Transverse colon (tissue), 4 donors: ENCODE measurements at regions not wholly inside any gene's neighbourhood (a gene's known extent, or its start where the extent isn't known, plus 50 kb on each side); places are given as distances from the start of the nearest gene placed in this dataset.
A peak's percentile ranks its signal among the peaks of the same experiment; 100 is the strongest.
"Not testable (repeated sequence)": the region's sequence is repeated elsewhere in the genome, so short reads cannot be mapped to it uniquely, and the experiment has no call there.

ENCODE experiments used
- DNase-seq: peaks from one replicate; pipeline ENCODE4 v3.0.0-alpha.2; 2019
- H3K27ac ChIP-seq, 4 donors: fragments of 200-600 bp; sonication (generic); 2 replicates each; pipeline ENCODE4 v1.5.1; 2016 to 2018; ENCODE audit warnings: inconsistent platforms in 4 of 4
- H3K27me3 ChIP-seq: fragments of 200-600 bp; sonication (generic); 2 replicates; pipeline ENCODE4 v1.5.1; 2017; ENCODE audit warnings: inconsistent platforms
- H3K36me3 ChIP-seq, 4 donors: fragments of 200-600 bp; sonication (generic); 2 replicates each; pipeline ENCODE4 v1.5.1; 2017 to 2019; ENCODE audit warnings: inconsistent platforms in 4 of 4
- H3K4me1 ChIP-seq, 4 donors: fragments of 200-600 bp; sonication (generic); 2 replicates each; pipeline ENCODE4 v1.5.1; 2017 to 2020; ENCODE audit warnings: inconsistent platforms in 4 of 4
- H3K4me3 ChIP-seq, 4 donors: fragments of 200-600 bp; sonication (generic); 1 replicate in 1 of 4; 2 replicates in 3 of 4; pipeline versions ENCODE4 v1.5.1 to v1.6.1; 2017 to 2019; ENCODE audit warnings: inconsistent platforms in 4 of 4
- H3K9me3 ChIP-seq, 2 donors: fragments of 200-600 bp; sonication (generic); 2 replicates each; pipeline ENCODE4 v1.5.1; 2017 to 2019; ENCODE audit warnings: inconsistent platforms in 2 of 2
- CTCF ChIP-seq, 5 experiments: fragments of 200-600 bp in 3 of 5; fragments of 450-650 bp in 2 of 5; sonication (generic) in 3 of 5; IDR thresholded peaks; 1 replicate in 2 of 5; 2 replicates in 3 of 5; pipeline ENCODE4 v1.5.1; 2016 to 2017; ENCODE audit warnings: antibody characterized with exemption in 5 of 5, inconsistent platforms in 3 of 5, mild to moderate bottlenecking in 2 of 5, moderate library complexity in 1 of 5
- EP300 ChIP-seq: sonication (generic); formaldehyde crosslinking; IDR thresholded peaks from one replicate; pipeline ENCODE4 v1.6.1; 2017; ENCODE audit warnings: antibody characterized with exemption, low read depth
- POLR2A ChIP-seq: fragments of 450-650 bp; IDR thresholded peaks from one replicate; pipeline ENCODE4 v1.6.1; 2016; ENCODE audit warnings: antibody characterized with exemption, mild to moderate bottlenecking, moderate library complexity
- POLR2AphosphoS5 ChIP-seq, 3 donors: sonication (generic); formaldehyde crosslinking; IDR thresholded peaks; one replicate each; pipeline ENCODE4 v1.6.1; 2016; ENCODE audit warnings: antibody characterized with exemption in 3 of 3
- WGBS, 2 donors: methylation state at CpG; one replicate each; pipeline ENCODE4 v1.1.5; 2018; ENCODE audit warnings: low coverage in 1 of 2; 5-methylcytosine and 5-hydroxymethylcytosine counted together
- in situ Hi-C, 4 donors: fragments of 200-750 bp; cut with MboI; loops; one replicate each; pipeline versions ENCODE4 v1.15.0 to v1.15.1; 2017; ENCODE audit warnings: low sequenced_read_pairs in 3 of 4, low pct_ligation_motif_present in 1 of 4, low pct_unique_long_range_greater_than_20kb in 1 of 4
- intact Hi-C: fragments of 100-400 bp; cut with DNase I; formaldehyde crosslinking; loops from one replicate; pipeline ENCODE4 v1.15.1; 2023; ENCODE audit warnings: low total_unique reads

GRCh38 chr9:97773091-97773490 is 76.0 kb upstream of the XPA start:
- peaks cover 0 to 21% (median 10%) of the 10 kb centered on the region in 4 donors for H3K4me1 ChIP-seq
- H3K36me3 ChIP-seq = no peaks in the 10 kb centered on the region
- H3K27ac ChIP-seq = no peak overlapping the region
- TF ChIP-seq EP300 = no peak
- DNase-seq = no peak
- H3K9me3 ChIP-seq = peaks cover under 1% of the 10 kb centered on the region in 2 donors
- intact Hi-C loops (no loop called here), in situ Hi-C loops (no loop called here)
- WGBS, 2 donors = 59 to 80% methylated on average over 1 to 3 of the region's 3 CpGs
- no peak overlapping the region for H3K4me3 ChIP-seq
- peaks cover 15% of the 10 kb centered on the region for H3K27me3 ChIP-seq

- 31% methylated on average over 3 of the region's 3 CpGs; no CpG with 5 or more reads in 1 of the 2 donors for WGBS, 2 donors
- intact Hi-C loops = no loop called here
- DNase-seq = peak; percentile 65
- Histone ChIP-seq H3K36me3 (no peaks in the 10 kb centered on the region), H3K4me1 (peaks cover 0 to 21% (median 10%) of the 10 kb centered on the region in 4 donors), H3K9me3 (peaks cover 6 to 7% of the 10 kb centered on the region in 2 donors), H3K4me3 (no peak overlapping the region), H3K27me3 (peaks cover 15% of the 10 kb centered on the region), H3K27ac (no peak overlapping the region)
- TF ChIP-seq CTCF (IDR thresholded peaks at IDR 0.05) (no peak), EP300 (no peak), POLR2AphosphoS5 (IDR thresholded peaks at IDR 0.05) (no peak), POLR2A (no peak)
- in situ Hi-C loops = no loop called here
Observed at GRCh38 chr9:97773723-97774122, 76.6 kb upstream of the XPA start.

- peaks cover 0 to 21% (median 10%) of the 10 kb centered on the region in 4 donors for H3K4me1 ChIP-seq
- DNase-seq = peak; percentile 44
- peaks cover 17% of the 10 kb centered on the region for H3K27me3 ChIP-seq
- no peak overlapping the region for H3K4me3 ChIP-seq
- intact Hi-C loops (no loop called here), in situ Hi-C loops (no loop called here)
- peaks cover 11 to 12% of the 10 kb centered on the region in 2 donors for H3K9me3 ChIP-seq
- H3K27ac ChIP-seq = no peak overlapping the region
- 27 to 42% methylated on average over 3 of the region's 3 CpGs for WGBS, 2 donors
- H3K36me3 ChIP-seq = no peaks in the 10 kb centered on the region
- no peak for TF ChIP-seq CTCF (IDR thresholded peaks at IDR 0.05)
- no peak for TF ChIP-seq POLR2A
- TF ChIP-seq EP300 = no peak
- no peak for TF ChIP-seq POLR2AphosphoS5 (IDR thresholded peaks at IDR 0.05)
Observed at GRCh38 chr9:97774673-97775072, 77.5 kb upstream of the XPA start.

- peaks cover 0 to 15% (median 7%) of the 10 kb centered on the region in 4 donors for H3K4me1 ChIP-seq
- in situ Hi-C loops, H3K27ac ChIP-seq, DNase-seq, H3K4me3 ChIP-seq, intact Hi-C loops, H3K36me3 ChIP-seq: not testable (repeated sequence)
- WGBS, 2 donors = 85 to 93% methylated on average over 2 of the region's 2 CpGs
- peaks cover 12 to 13% of the 10 kb centered on the region in 2 donors for H3K9me3 ChIP-seq
- peaks cover 17% of the 10 kb centered on the region for H3K27me3 ChIP-seq
Observed at GRCh38 chr9:97778740-97779139, 74.3 kb upstream of the FOXE1 start.

GRCh38 chr9:97779608-97780007 is 73.4 kb upstream of the FOXE1 start:
- in situ Hi-C loops = no loop called here
- Histone ChIP-seq H3K9me3 (peaks cover 12 to 13% of the 10 kb centered on the region in 2 donors), H3K4me1 (peaks cover 0 to 6% (median 3%) of the 10 kb centered on the region in 4 donors), H3K27me3 (peaks cover 20% of the 10 kb centered on the region), H3K4me3 (no peak overlapping the region), H3K36me3 (no peaks in the 10 kb centered on the region), H3K27ac (no peak overlapping the region)
- WGBS, 2 donors = 79 to 85% methylated on average over 2 of the region's 2 CpGs
- intact Hi-C loops = no loop called here
- no peak for DNase-seq
- no peak for TF ChIP-seq POLR2AphosphoS5 (IDR thresholded peaks at IDR 0.05)
- no peak for TF ChIP-seq POLR2A
- no peak for TF ChIP-seq EP300
- TF ChIP-seq CTCF (IDR thresholded peaks at IDR 0.05) = no peak
